ENCODE measurements at regions not wholly inside any gene's neighbourhood (a gene's known extent, or its start where the extent isn't known, plus 50 kb on each side); places are given as distances from the start of the nearest gene placed in this dataset.
A peak's percentile ranks its signal among the peaks of the same experiment; 100 is the strongest.
"Not testable (repeated sequence)": the region's sequence is repeated elsewhere in the genome, so short reads cannot be mapped to it uniquely, and the experiment has no call there.

DNA sequence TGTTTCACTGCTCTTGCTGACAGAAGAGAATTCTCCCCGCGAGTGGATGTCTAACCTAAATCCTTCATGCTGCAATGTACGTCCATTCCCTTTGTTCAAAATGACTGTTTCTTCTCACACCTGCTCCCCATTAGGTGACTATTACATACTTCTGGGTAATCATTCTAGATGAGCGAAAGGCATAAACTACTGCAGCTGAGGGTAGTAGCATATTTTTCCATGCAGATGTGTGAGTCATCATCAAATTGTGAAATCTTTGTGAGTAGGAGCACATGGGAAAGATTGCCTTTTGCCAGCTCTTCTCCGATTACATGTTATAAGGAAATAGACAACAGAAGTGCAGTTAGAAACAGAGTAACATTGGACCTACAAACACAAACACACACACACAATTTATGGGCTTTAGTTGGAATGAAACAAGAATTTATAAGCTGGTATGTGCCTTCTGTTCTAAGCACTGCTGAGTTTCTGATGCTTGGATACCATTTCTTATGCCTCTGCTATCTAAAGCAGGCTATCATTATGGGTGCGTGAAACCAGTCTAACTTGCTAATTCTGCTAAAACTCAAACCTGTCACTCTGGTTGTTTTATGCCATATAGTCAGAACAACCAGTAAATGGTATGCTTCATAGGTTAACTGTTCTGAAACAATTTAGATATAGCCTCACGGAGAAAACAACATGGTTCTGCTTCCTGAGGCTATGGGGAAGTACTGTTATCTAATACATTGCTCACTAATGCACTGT, 346.9 kb upstream of the PSMD7 start:
- DNase-seq = no peak

GRCh38 chr16:73945631-73946030, 351.0 kb upstream of the PSMD7 start:
- no peak for DNase-seq

DNA sequence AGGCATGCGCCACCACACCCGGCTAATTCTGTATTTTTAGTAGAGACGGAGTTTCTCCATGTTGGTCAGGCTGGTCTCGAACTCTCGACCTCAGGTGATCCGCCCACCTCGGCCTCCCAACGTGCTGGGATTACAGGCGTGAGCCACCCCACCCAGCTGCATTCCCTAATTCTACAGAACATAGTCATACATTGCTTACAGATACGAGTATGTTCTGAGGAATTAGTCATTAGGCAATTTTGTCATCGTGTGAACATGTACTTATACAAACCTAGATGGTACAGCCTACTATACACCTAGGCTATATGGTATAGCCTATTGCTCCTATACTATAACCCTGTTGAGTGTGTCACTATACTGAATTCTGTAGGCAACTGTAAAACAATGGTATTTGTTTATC, 353.4 kb upstream of the PSMD7 start:
- not testable (repeated sequence) for DNase-seq

DNA sequence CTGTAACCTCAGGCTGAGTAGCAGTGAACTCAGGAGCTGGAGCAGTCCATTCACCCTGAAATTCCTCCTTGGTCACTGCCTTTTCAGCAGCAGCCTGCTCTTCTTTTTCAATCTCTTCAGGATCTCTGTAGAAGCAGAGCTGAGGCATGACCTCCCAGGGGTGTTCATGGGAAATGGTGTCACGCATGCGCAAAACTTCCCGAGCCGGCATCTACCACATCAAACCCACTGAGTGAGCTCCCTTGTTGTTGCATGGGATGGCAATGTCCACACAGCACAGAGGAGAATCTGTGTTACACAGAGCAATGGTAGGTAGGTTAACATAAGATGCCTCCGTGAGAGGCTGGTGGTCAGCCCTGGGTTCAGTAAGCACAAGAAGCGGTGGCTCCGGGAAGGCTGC, 355.8 kb upstream of the PSMD7 start:
- not testable (repeated sequence) for DNase-seq

- no peak for DNase-seq
Measured at GRCh38 chr16:73923951-73924350, 372.7 kb upstream of the PSMD7 start.

DNA sequence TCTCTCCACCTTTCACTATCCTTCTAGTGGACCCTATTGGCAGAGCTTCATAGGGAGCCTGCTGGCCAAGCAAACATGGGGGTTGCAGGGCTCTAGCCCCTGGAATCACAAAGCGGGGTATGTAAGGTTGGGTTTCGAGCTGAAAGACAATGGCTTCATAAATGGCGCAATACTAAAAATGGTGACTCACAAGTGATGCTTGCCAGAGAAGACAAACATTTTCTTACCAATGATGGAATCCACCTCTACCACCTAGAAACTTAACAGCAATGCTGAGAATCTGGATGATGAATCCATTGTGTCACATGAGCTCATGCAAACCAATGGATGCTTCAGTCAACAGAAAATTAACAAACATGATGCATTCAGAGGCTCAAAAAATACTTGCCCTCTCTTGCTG, 375.3 kb upstream of the PSMD7 start:
- DNase-seq = no peak

- DNase-seq = no peak
Measured at GRCh38 chr16:73916829-73917594, 379.6 kb upstream of the PSMD7 start.

DNA sequence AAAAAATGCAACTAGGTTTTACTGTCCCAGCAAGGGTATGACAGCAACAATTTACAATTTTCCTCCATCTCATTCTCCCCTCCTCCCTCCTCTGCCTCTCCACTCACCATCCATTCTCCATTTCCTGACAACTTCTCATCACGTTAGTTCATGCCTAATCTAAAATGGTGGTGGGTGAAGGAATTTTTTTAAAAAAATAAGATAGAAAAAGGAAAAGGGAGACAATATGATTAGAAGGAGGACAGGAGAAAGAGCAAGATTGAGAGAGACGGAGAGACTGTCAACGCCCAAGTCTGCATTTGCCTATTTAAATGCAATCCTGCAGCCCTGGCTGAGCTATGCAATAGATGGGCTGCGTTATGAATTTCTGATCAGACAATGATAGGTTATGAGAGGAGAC, 380.7 kb upstream of the PSMD7 start:
- no peak for DNase-seq

GRCh38 chr16:73915140-73915539, 381.5 kb upstream of the PSMD7 start:
- no peak for DNase-seq

- no peak for DNase-seq
Measured at GRCh38 chr16:73912850-73913249, 383.8 kb upstream of the PSMD7 start.

GRCh38 chr16:73912281-73912680, 384.3 kb upstream of the PSMD7 start:
- DNase-seq = no peak

- DNase-seq = no peak
Measured at GRCh38 chr16:73909529-73910035, 387.0 kb upstream of the PSMD7 start.

GRCh38 chr16:73891129-73891542, 405.5 kb upstream of the PSMD7 start:
- DNase-seq = peak; percentile 14

- no peak for DNase-seq
Measured at GRCh38 chr16:73890186-73891128, 406.2 kb upstream of the PSMD7 start.

- DNase-seq = no peak
Measured at GRCh38 chr16:73888840-73889490, 407.6 kb upstream of the PSMD7 start.

GRCh38 chr16:73887911-73888310, 408.7 kb upstream of the PSMD7 start:
- no peak for DNase-seq

DNA sequence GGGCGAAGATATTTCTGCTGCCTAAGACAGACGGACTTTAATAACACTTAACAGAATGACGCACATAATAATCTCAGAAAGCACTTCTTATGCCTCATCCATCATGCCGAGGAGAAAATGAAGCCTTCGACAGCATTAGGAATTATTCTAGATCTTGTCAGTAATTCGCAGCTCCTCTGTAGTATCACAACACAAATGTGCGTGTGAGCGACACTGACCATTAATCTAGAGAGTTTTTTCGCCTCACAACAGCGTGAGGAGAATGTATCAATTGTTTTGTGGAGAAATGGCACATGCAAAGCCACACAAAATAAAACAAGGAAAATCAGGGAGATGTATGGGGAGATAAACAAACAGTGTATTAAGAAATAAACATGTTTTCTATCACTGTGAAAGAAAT, 410.2 kb upstream of the PSMD7 start:
- no peak for DNase-seq

GRCh38 chr16:73885319-73885718, 411.3 kb upstream of the PSMD7 start:
- no peak for DNase-seq

DNA sequence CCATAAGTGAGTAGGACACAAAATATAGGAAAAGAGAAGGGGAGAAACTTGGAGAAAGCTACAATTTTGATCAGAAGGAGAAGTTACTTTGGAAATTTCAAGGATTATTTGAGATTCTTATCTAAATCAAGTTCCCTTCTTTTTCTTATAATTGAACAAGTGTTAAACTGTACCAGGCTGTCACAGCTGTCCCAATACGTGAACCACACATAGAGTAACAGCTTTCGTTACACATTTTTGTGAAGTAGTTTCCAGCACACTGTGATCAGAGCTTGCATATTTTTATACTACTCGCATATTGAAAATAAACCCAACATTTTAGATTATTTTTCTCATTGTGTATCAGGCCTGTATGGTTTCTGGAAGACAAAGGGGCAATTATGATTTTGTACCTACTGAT, 412.8 kb upstream of the PSMD7 start:
- no peak for DNase-seq

GRCh38 chr16:73883126-73883525, 413.5 kb upstream of the PSMD7 start:
- no peak for DNase-seq

DNA sequence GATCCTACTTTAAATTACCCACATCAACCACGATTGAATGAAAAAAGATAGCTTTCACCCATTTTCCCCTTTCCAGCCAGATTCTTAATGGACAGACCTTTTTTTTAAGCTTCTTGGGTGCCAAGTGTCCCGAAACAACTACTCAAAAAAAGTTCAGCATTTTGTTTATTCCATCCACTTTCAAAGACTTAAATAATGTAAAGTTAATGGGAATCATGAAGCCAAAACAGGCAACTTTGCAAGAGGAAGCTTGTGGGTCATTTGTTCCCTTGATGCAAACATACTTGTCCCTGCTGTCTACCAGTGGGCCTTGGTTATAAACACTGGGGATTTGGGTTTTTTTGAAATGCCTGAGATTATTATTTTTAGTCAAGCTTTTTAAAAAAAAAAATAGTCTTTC, 414.0 kb upstream of the PSMD7 start:
- DNase-seq = no peak

DNA sequence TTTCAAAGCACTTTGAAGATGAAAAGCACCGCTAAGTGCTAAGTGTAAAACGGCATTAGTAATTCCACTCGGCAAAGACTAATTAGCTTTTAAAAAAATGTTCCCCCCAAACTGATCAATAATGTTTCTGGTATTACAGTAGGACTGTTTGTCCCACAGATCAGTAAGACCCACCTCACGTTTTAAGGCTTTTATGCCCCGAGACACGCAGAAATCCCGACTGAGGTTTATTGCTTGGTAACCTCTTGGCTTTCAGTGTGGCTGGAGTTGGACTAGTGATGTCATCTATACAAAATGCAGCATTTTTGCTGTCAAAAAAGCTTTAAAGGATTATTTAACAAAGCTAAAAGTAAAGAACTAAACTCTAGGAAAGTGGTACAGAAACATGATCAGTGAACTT, 414.6 kb upstream of the PSMD7 start:
- DNase-seq = no peak

DNA sequence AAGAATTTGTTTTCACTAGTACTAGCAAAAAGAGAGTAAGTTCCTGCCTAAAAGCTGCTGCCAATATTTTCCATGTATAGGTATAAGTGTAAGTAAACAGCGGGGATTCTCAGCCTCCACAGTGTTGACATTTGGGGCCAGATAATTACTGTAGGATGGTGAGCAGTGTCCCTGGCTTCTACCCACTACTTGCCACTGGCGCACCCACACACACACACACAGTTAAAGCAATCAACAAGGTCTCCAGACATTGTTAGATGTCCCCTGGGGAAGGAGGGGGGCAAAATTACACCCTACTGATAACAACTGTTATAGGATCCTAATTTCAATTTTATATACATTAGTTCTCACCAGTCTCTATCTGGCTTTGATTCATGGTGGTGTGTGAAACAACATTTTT, 417.0 kb upstream of the PSMD7 start:
- DNase-seq = no peak

Measured in NCI-H1436 (cell line).